ENCODE measurements at regions not wholly inside any gene's neighbourhood (a gene's known extent, or its start where the extent isn't known, plus 50 kb on each side); places are given as distances from the start of the nearest gene placed in this dataset.

DNA sequence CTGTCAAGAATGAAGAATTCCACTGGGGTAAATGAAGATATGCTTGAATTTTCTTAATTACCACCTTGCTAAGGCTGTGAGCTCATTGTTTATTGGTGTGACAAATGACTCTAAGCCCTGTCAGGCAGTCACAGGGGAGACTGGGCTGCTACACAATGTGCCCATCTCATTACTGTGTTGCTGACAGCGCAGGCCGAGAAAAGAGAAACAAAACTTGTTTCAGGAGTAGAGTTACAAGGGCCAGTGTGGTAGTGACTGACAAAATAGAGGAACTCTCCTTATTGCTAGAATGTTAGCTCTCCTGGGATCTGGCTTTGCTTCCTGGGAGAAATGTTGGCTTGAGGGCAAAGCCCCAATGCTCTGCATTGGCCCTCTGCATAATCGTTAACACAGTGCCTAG lies 130.4 kb upstream of the CRBN start:
- no peak overlapping the region for H3K27ac ChIP-seq
- H3K4me3 ChIP-seq (ENCODE audit: low read depth, low read length) = no peak overlapping the region
- H3K36me3 ChIP-seq = no peaks in the 10 kb centered on the region
- DNase-seq = no peak
- H3K27me3 ChIP-seq (ENCODE audit: insufficient read depth, low read depth, severe bottlenecking) = no peaks in the 10 kb centered on the region
- TF ChIP-seq, protein P1, sequence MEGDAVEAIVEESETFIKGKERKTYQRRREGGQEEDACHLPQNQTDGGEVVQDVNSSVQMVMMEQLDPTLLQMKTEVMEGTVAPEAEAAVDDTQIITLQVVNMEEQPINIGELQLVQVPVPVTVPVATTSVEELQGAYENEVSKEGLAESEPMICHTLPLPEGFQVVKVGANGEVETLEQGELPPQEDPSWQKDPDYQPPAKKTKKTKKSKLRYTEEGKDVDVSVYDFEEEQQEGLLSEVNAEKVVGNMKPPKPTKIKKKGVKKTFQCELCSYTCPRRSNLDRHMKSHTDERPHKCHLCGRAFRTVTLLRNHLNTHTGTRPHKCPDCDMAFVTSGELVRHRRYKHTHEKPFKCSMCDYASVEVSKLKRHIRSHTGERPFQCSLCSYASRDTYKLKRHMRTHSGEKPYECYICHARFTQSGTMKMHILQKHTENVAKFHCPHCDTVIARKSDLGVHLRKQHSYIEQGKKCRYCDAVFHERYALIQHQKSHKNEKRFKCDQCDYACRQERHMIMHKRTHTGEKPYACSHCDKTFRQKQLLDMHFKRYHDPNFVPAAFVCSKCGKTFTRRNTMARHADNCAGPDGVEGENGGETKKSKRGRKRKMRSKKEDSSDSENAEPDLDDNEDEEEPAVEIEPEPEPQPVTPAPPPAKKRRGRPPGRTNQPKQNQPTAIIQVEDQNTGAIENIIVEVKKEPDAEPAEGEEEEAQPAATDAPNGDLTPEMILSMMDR (IDR thresholded peaks at IDR 0.05; ENCODE audit: low read depth, low read length) = no peak
- H3K9me3 ChIP-seq (ENCODE audit: severe bottlenecking) = no peaks in the 10 kb centered on the region

DNA sequence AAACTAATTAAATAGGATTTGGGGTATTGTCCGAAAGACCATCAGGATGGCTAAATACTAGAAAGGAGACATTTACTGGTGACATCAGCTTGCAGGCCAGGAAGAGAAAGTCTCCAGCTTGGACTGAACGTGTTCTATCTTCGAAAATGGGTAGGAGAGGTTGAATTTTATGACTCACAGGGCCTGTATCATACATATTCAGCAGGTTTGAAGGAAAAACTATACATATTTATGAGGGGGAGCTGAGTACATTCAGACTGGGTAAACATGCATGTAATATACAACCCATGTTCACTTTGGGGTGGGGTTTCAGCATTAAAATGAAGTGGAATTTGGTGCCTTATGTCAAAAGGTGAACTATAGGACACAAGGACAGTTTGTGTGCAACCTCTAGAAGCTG lies 129.3 kb upstream of the CRBN start:
- H3K27ac ChIP-seq = no peak overlapping the region
- no peak overlapping the region for H3K4me3 ChIP-seq (ENCODE audit: low read depth, low read length)
- H3K9me3 ChIP-seq (ENCODE audit: severe bottlenecking) = no peaks in the 10 kb centered on the region
- TF ChIP-seq, protein P1 (IDR thresholded peaks at IDR 0.05; ENCODE audit: low read depth, low read length) = no peak
- H3K27me3 ChIP-seq (ENCODE audit: insufficient read depth, low read depth, severe bottlenecking) = no peaks in the 10 kb centered on the region
- no peak for DNase-seq
- H3K36me3 ChIP-seq = no peaks in the 10 kb centered on the region

DNA sequence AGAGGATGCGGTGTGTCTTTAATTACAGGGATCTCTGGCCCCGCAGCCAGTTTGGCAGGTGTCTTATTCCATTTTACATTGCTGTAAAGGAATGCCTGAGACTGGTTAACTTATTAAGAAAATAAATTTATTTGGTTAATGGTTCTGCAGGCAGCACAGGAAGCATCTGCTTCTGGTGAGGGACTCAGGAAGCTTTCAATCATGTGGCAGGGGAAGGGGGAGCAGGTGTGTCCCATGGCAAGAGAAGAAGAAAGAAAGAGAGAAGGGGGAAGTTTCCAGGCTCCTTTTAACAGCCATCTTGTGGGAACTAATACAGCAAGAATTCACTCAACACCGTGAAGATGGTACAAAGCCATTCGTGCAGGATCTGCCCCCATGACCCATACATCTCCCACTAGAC lies 128.0 kb upstream of the CRBN start:
- Histone ChIP-seq H3K9me3 (ENCODE audit: severe bottlenecking) (no peaks in the 10 kb centered on the region), H3K27ac (no peak overlapping the region), H3K36me3 (no peaks in the 10 kb centered on the region), H3K4me3 (ENCODE audit: low read depth, low read length) (no peak overlapping the region), H3K27me3 (ENCODE audit: insufficient read depth, low read depth, severe bottlenecking) (no peaks in the 10 kb centered on the region)
- DNase-seq = no peak
- TF ChIP-seq, protein P1 (IDR thresholded peaks at IDR 0.05; ENCODE audit: low read depth, low read length) = no peak

DNA sequence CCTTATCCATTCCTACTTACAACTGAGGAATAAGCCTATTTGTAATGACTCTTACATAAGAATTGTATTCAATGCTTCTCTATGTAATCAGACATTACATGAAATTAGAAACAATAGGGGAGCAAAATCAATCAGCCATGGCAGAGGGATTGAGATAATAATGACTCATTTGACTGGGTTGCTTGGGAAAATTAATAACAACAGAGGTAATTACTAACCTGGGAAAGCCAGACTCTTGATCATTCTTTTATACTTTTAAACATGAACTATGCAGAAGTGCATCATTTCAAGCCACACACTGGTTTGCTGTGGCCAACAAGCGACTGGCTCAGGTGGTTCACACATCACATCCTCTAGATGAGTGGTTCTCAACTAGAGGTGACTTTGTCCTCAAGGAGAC lies 126.3 kb upstream of the CRBN start:
- TF ChIP-seq, protein P1 (IDR thresholded peaks at IDR 0.05; ENCODE audit: low read depth, low read length) = no peak
- H3K27ac ChIP-seq = no peak overlapping the region
- no peak for DNase-seq

DNA sequence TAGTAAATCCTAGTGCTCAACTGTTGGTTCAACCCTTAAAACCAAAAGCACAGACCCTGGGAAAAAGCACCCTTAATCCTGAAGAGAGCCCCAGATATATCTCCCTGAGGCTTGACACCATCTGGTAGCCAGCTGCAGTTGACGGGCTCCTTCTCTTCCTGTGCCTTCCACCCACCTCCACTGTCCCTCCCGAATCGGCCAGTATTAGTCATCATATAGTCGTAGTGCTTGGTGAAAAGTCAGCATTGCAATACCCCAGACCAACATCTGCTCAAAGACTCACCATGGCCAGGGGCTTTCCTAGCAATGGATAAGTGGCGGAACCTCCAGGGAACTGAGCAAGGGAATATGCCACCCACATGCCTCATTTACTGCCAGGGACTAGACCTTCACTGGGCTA lies 125.6 kb upstream of the CRBN start:
- TF ChIP-seq, protein P1 (IDR thresholded peaks at IDR 0.05; ENCODE audit: low read depth, low read length) = no peak
- H3K4me3 ChIP-seq (ENCODE audit: low read depth, low read length) = no peak overlapping the region
- no peaks in the 10 kb centered on the region for H3K9me3 ChIP-seq (ENCODE audit: severe bottlenecking)
- peak; percentile 34 for DNase-seq
- no peaks in the 10 kb centered on the region for H3K36me3 ChIP-seq
- H3K27ac ChIP-seq = no peak overlapping the region
- H3K27me3 ChIP-seq (ENCODE audit: insufficient read depth, low read depth, severe bottlenecking) = no peaks in the 10 kb centered on the region

More for the DNA sequence above, 126.3 kb upstream of the CRBN start:
- Histone ChIP-seq H3K9me3 (ENCODE audit: severe bottlenecking) (no peaks in the 10 kb centered on the region), H3K4me3 (ENCODE audit: low read depth, low read length) (no peak overlapping the region), H3K27me3 (ENCODE audit: insufficient read depth, low read depth, severe bottlenecking) (no peaks in the 10 kb centered on the region), H3K36me3 (no peaks in the 10 kb centered on the region)

DNA sequence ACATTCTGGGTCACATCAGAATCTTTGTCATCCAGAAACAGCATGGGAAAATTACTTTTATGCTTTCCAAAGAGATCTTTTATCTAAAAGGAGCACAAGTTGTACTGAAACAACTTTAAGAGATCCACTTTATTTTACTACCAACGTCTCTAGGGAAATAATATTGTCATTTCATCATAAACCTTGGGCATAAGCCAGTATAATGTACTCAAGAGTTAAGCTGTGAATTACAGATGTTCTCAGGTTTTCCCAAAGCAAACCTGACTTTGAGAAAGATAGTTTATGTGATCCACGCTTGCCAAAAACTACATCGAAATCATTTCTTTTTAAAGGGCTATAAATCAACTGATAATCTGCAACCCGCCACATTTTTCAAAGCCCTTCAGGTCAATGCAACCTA lies 124.1 kb upstream of the CRBN start:
- Histone ChIP-seq H3K9me3 (ENCODE audit: severe bottlenecking) (no peaks in the 10 kb centered on the region), H3K27me3 (ENCODE audit: insufficient read depth, low read depth, severe bottlenecking) (no peaks in the 10 kb centered on the region), H3K27ac (no peak overlapping the region), H3K4me3 (ENCODE audit: low read depth, low read length) (no peak overlapping the region), H3K36me3 (no peaks in the 10 kb centered on the region)
- TF ChIP-seq, protein P1 (IDR thresholded peaks at IDR 0.05; ENCODE audit: low read depth, low read length) = no peak
- DNase-seq = no peak
